ENCODE measurements at regions not wholly inside any gene's neighbourhood (a gene's known extent, or its start where the extent isn't known, plus 50 kb on each side); places are given as distances from the start of the nearest gene placed in this dataset.

DNA sequence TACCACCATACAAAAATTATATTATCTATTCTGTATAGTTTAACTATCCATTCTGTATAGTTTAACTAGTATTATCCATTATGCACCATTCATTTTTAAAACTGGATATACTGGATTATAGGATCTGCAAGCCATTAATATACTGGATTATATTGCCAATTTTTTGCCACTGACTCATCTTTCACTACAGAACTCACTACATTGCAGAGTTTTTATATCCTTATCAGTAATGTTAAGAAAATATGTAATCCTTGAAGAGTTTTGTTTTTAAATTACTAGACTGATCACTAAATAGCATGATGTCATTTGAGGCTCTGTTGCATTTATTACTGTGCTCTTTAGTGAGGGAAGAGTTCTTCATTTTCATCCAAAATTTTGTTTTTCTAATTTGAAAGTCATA lies 109.8 kb upstream of the SNX2 start:
- TF ChIP-seq, protein P1, sequence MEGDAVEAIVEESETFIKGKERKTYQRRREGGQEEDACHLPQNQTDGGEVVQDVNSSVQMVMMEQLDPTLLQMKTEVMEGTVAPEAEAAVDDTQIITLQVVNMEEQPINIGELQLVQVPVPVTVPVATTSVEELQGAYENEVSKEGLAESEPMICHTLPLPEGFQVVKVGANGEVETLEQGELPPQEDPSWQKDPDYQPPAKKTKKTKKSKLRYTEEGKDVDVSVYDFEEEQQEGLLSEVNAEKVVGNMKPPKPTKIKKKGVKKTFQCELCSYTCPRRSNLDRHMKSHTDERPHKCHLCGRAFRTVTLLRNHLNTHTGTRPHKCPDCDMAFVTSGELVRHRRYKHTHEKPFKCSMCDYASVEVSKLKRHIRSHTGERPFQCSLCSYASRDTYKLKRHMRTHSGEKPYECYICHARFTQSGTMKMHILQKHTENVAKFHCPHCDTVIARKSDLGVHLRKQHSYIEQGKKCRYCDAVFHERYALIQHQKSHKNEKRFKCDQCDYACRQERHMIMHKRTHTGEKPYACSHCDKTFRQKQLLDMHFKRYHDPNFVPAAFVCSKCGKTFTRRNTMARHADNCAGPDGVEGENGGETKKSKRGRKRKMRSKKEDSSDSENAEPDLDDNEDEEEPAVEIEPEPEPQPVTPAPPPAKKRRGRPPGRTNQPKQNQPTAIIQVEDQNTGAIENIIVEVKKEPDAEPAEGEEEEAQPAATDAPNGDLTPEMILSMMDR (IDR thresholded peaks at IDR 0.05; ENCODE audit: low read length) = no peak
- no peak for TF ChIP-seq EZH2 (IDR thresholded peaks at IDR 0.05; ENCODE audit: borderline replicate concordance, low read length)
